ENCODE measurements at regions not wholly inside any gene's neighbourhood (a gene's known extent, or its start where the extent isn't known, plus 50 kb on each side); places are given as distances from the start of the nearest gene placed in this dataset.

GRCh38 chr13:89831157-89831556 is 1516.3 kb upstream of the MIR17HG start:
- H3K27ac ChIP-seq: no peak overlapping the region
- no peaks in the 10 kb centered on the region for H3K36me3 ChIP-seq
- TF ChIP-seq, protein P1, sequence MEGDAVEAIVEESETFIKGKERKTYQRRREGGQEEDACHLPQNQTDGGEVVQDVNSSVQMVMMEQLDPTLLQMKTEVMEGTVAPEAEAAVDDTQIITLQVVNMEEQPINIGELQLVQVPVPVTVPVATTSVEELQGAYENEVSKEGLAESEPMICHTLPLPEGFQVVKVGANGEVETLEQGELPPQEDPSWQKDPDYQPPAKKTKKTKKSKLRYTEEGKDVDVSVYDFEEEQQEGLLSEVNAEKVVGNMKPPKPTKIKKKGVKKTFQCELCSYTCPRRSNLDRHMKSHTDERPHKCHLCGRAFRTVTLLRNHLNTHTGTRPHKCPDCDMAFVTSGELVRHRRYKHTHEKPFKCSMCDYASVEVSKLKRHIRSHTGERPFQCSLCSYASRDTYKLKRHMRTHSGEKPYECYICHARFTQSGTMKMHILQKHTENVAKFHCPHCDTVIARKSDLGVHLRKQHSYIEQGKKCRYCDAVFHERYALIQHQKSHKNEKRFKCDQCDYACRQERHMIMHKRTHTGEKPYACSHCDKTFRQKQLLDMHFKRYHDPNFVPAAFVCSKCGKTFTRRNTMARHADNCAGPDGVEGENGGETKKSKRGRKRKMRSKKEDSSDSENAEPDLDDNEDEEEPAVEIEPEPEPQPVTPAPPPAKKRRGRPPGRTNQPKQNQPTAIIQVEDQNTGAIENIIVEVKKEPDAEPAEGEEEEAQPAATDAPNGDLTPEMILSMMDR (IDR thresholded peaks at IDR 0.05): no peak
- DNase-seq (ENCODE audit: low spot score) (no peak), ATAC-seq (ENCODE audit: insufficient number of reproducible peaks, low FRiP score, low read depth) (no peak)
- H3K9me3 ChIP-seq: no peaks in the 10 kb centered on the region
- no peaks in the 10 kb centered on the region for H3K4me1 ChIP-seq (ENCODE audit: control insufficient read depth in 1 of 2, low read depth in 2 of 2)
- H3K4me3 ChIP-seq: no peak overlapping the region
- H3K27me3 ChIP-seq (replicated peaks; ENCODE audit: insufficient read depth): no peaks in the 10 kb centered on the region

DNA sequence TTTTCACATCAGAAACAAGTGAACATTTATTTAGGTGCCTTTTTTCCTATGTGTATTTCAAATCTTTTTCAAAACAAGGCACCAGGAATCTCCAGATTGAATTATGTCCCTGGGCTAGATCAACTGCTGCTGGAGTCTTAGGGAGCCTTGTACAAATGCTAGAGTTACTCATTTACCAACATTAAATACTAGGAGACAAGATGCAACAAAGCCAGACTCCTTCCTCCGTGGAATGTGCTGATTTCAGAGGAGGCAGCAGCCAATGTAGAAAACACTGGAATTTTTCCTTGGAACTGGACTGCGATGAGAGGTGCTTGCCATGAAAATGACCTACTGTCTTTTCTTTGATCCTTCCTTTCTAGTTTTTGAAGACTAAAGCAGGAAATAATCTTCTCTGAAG is 1514.7 kb upstream of the MIR17HG start:
- no peak overlapping the region for H3K4me3 ChIP-seq
- DNase-seq (ENCODE audit: low spot score) (no peak), ATAC-seq (ENCODE audit: insufficient number of reproducible peaks, low FRiP score, low read depth) (no peak)
- H3K27ac ChIP-seq: no peak overlapping the region
- H3K27me3 ChIP-seq (replicated peaks; ENCODE audit: insufficient read depth): no peaks in the 10 kb centered on the region
- no peaks in the 10 kb centered on the region for H3K9me3 ChIP-seq
- no peaks in the 10 kb centered on the region for H3K4me1 ChIP-seq (ENCODE audit: control insufficient read depth in 1 of 2, low read depth in 2 of 2)
- TF ChIP-seq, protein P1 (IDR thresholded peaks at IDR 0.05): no peak
- no peaks in the 10 kb centered on the region for H3K36me3 ChIP-seq

DNA sequence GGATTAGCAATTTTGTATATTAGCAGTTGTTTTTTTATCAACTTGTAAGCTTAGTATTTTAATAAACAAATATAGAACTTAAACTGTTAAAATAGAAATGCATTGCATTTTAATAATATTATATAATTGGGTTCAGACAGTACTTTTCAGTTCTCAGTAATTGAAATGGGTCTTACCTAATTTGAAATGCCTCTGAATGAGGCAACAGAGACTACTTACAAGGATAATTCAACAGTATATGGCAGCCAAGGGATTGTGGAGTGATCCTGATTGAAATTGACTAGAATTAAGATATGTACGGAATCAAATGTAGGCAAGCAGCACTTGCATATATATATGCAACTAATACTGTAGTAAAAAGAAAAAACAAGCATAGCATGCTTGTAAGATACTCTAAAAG is 1503.9 kb upstream of the MIR17HG start:
- TF ChIP-seq, protein P1 (IDR thresholded peaks at IDR 0.05): no peak
- Histone ChIP-seq H3K4me3 (no peak overlapping the region), H3K9me3 (no peaks in the 10 kb centered on the region), H3K27ac (no peak overlapping the region), H3K36me3 (no peaks in the 10 kb centered on the region), H3K27me3 (replicated peaks; ENCODE audit: insufficient read depth) (no peaks in the 10 kb centered on the region), H3K4me1 (ENCODE audit: control insufficient read depth in 1 of 2, low read depth in 2 of 2) (no peaks in the 10 kb centered on the region)
- no peak for DNase-seq (ENCODE audit: low spot score)
- ATAC-seq (ENCODE audit: insufficient number of reproducible peaks, low FRiP score, low read depth): no peak

GRCh38 chr13:89845874-89846273 is 1501.6 kb upstream of the MIR17HG start:
- Histone ChIP-seq H3K27ac (no peak overlapping the region), H3K4me3 (no peak overlapping the region), H3K27me3 (replicated peaks; ENCODE audit: insufficient read depth) (no peaks in the 10 kb centered on the region), H3K4me1 (ENCODE audit: control insufficient read depth in 1 of 2, low read depth in 2 of 2) (no peaks in the 10 kb centered on the region), H3K36me3 (no peaks in the 10 kb centered on the region), H3K9me3 (no peaks in the 10 kb centered on the region)
- TF ChIP-seq, protein P1 (IDR thresholded peaks at IDR 0.05): no peak
- no peak for ATAC-seq (ENCODE audit: insufficient number of reproducible peaks, low FRiP score, low read depth)
- no peak for DNase-seq (ENCODE audit: low spot score)

DNA sequence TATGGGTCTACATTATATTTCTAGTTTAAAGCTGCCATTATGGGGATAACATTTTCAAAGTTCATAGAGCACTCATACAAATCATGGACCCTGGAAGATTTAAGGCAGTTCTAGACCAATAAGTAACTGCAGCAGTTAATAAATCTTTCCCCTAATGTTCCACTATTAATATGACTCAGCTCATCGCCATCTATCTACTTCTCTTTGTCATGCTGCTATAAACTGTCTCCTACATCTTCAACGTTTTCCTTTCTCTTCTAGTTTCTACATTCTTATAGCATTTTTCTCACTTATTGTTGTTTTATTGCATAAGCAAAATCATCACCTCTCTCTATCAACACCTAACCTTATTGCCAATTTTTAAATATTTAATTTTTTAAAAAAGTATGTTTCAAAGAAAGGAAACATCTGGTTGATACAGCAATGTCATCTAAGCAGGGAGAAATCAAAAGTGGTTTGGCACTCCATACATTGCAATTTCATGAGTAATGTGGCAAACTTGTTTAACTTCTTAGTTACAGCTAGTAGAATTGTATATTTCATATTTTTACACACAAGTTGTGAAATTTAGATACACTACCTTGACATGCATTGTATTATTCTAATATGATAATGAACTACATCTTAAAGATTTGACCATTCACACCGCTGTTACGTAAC is 1500.4 kb upstream of the MIR17HG start:
- Histone ChIP-seq H3K27ac (no peak overlapping the region), H3K4me3 (no peak overlapping the region), H3K36me3 (no peaks in the 10 kb centered on the region), H3K27me3 (replicated peaks; ENCODE audit: insufficient read depth) (no peaks in the 10 kb centered on the region), H3K9me3 (no peaks in the 10 kb centered on the region), H3K4me1 (ENCODE audit: control insufficient read depth in 1 of 2, low read depth in 2 of 2) (no peaks in the 10 kb centered on the region)
- ATAC-seq (ENCODE audit: insufficient number of reproducible peaks, low FRiP score, low read depth): no peak
- TF ChIP-seq, protein P1 (IDR thresholded peaks at IDR 0.05): no peak
- DNase-seq (ENCODE audit: low spot score): no peak

Data from thoracic aorta (tissue), 2 donors.